ENCODE measurements at regions not wholly inside any gene's neighbourhood (a gene's known extent, or its start where the extent isn't known, plus 50 kb on each side); places are given as distances from the start of the nearest gene placed in this dataset.
A peak's percentile ranks its signal among the peaks of the same experiment; 100 is the strongest.

DNA sequence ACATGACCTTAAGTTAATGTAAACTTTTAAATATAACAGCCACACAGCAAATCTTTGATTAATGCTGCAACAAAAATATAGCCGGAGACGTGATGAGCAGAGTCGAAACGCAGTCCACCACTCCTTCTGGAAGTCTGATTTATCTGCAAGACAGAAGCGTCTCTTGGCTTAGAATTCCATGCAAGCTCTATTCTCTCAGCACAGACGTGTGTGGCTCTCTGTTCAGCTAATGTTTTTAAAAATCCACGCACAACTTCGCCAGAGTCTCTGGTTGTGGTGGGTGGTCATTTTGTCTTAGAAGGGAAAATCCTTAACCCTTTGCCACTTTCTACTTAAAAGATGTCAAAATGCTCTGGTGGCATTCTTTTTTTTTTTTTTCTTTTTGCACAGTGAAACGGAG is 438.0 kb upstream of the MGMT start:
- Histone ChIP-seq H3K4me3 (replicated peaks; ENCODE audit: low read depth, low read length) (no peak overlapping the region), H3K36me3 (ENCODE audit: control insufficient read depth, insufficient read depth, low read length) (no peaks in the 10 kb centered on the region), H3K27me3 (replicated peaks; ENCODE audit: control insufficient read depth, insufficient read depth, low read length) (no peaks in the 10 kb centered on the region)
- TF ChIP-seq, protein P1, sequence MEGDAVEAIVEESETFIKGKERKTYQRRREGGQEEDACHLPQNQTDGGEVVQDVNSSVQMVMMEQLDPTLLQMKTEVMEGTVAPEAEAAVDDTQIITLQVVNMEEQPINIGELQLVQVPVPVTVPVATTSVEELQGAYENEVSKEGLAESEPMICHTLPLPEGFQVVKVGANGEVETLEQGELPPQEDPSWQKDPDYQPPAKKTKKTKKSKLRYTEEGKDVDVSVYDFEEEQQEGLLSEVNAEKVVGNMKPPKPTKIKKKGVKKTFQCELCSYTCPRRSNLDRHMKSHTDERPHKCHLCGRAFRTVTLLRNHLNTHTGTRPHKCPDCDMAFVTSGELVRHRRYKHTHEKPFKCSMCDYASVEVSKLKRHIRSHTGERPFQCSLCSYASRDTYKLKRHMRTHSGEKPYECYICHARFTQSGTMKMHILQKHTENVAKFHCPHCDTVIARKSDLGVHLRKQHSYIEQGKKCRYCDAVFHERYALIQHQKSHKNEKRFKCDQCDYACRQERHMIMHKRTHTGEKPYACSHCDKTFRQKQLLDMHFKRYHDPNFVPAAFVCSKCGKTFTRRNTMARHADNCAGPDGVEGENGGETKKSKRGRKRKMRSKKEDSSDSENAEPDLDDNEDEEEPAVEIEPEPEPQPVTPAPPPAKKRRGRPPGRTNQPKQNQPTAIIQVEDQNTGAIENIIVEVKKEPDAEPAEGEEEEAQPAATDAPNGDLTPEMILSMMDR (IDR thresholded peaks at IDR 0.05; ENCODE audit: insufficient read depth, low read length, poor library complexity, severe bottlenecking), result no peak
- no peak for DNase-seq (ENCODE audit: extremely low read depth, insufficient read length)

DNA sequence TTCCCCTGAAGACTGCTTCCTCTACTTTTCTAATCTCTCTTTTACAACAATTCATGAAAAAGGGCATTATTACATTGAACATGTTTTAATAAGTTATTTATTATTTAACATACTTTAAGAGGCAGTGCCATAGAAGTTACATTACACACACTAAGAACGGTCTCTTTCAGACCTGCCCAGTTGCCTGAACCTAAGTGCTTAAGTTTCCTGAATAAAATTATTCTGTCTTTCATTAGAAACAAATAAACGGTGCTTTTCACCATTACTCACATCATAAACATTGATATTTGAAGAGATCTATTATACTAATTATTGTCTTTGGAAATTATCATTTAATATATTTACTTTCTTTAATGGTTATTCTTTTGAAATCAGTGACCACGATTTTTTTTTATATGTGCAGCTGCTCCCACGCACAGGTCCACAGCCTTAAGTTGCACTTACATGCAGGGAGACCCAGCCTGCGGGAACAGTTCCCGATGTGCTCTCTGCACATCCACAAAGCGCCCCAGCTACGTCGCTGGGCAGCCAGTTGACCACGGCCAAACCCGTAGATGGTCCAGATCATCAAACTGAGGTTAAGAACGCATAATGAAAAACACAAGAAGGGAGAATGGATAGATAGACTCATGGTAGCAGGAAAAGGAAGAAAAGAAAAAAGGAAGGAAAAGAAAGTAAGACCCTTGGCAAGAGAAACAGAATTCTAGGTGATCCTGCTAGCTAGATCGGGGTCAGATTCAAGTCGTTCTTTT is 437.0 kb upstream of the MGMT start:
- TF ChIP-seq, protein P1 (IDR thresholded peaks at IDR 0.05; ENCODE audit: insufficient read depth, low read length, poor library complexity, severe bottlenecking), result no peak
- Histone ChIP-seq H3K4me3 (replicated peaks; ENCODE audit: low read depth, low read length) (no peak overlapping the region), H3K36me3 (ENCODE audit: control insufficient read depth, insufficient read depth, low read length) (no peaks in the 10 kb centered on the region), H3K27me3 (replicated peaks; ENCODE audit: control insufficient read depth, insufficient read depth, low read length) (no peaks in the 10 kb centered on the region)
- DNase-seq (ENCODE audit: extremely low read depth, insufficient read length), result no peak

DNA sequence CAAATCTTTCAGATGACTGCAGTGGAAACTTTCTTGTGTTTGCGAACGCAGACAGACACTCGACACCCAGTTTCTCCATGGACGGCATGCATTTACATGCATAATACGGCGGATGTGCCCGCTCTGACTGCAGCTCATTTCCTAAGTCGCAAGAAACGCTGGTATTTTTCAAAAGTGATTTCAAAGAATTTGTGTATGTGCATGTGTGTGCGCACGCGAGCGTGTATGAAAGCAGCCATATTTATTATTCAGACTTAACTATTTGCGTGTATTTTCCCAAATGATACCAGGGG is 436.5 kb upstream of the MGMT start:
- TF ChIP-seq, protein P1 (IDR thresholded peaks at IDR 0.05; ENCODE audit: insufficient read depth, low read length, poor library complexity, severe bottlenecking), result no peak
- no peaks in the 10 kb centered on the region for H3K27me3 ChIP-seq (replicated peaks; ENCODE audit: control insufficient read depth, insufficient read depth, low read length)
- no peak overlapping the region for H3K4me3 ChIP-seq (replicated peaks; ENCODE audit: low read depth, low read length)
- no peak for DNase-seq (ENCODE audit: extremely low read depth, insufficient read length)
- H3K36me3 ChIP-seq (ENCODE audit: control insufficient read depth, insufficient read depth, low read length), result no peaks in the 10 kb centered on the region

DNA sequence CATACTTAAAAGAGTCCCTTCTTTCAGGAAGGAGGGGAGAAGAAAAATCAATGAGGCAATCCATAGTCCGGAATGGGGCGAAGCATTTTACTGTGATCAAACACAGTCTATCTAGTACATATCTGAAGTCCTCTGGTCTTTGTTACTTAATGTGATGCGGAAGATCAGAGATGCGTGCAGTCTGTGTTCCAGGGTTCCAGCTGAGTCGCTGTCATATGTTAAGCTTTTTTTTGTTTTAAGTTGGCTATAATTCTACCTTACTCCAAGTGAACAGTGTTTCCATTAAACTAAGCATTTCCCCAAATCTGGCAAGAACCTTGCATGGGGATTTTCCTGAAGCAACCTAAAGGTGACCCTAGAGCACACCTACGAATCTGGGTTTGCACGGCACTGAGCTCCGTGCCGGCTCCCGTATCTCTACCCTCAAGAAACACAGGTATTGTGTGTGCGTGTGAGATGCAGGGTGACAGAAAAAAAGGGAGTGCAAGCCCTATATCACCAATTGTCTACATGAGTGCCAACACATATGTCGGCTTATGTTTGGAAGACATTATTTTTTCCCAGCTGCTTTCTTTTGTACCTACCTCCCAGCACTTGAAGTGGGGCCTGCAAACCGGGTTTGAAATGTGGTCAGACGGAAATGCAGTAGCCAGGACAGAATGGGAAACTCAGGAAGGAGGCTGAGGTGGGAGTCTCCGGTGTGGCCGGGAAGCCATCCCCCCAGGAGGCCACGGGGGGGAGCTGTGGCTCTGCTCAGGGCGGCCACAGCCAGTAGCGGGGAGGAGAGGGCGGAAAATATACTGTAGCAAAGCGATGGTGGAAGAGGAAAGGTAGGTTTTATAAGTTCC is 435.8 kb upstream of the MGMT start:
- no peaks in the 10 kb centered on the region for H3K36me3 ChIP-seq (ENCODE audit: control insufficient read depth, insufficient read depth, low read length)
- no peak overlapping the region for H3K4me3 ChIP-seq (replicated peaks; ENCODE audit: low read depth, low read length)
- peak; percentile 9 for DNase-seq (ENCODE audit: extremely low read depth, insufficient read length)
- no peaks in the 10 kb centered on the region for H3K27me3 ChIP-seq (replicated peaks; ENCODE audit: control insufficient read depth, insufficient read depth, low read length)
- TF ChIP-seq, protein P1 (IDR thresholded peaks at IDR 0.05; ENCODE audit: insufficient read depth, low read length, poor library complexity, severe bottlenecking), result peak; percentile 84

DNA sequence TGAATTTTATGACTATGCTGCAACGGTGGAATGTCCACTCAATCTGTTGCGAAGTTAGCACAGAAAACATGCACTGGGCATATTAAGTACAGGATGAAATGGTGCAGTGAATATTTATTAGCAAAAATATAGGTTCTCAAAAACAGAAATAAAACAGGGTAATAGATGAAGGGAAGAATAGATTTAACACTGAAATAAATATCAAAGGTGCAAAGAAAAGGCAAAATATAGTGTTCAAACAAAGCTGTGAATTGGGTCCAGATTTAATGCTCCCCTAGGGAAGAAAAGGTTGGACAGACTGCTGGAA is 435.2 kb upstream of the MGMT start:
- Histone ChIP-seq H3K4me3 (replicated peaks; ENCODE audit: low read depth, low read length) (no peak overlapping the region), H3K27me3 (replicated peaks; ENCODE audit: control insufficient read depth, insufficient read depth, low read length) (no peaks in the 10 kb centered on the region), H3K36me3 (ENCODE audit: control insufficient read depth, insufficient read depth, low read length) (no peaks in the 10 kb centered on the region)
- DNase-seq (ENCODE audit: extremely low read depth, insufficient read length), result no peak
- TF ChIP-seq, protein P1 (IDR thresholded peaks at IDR 0.05; ENCODE audit: insufficient read depth, low read length, poor library complexity, severe bottlenecking), result no peak

Data from GM06990 (cell line).